ENCODE measurements at regions not wholly inside any gene's neighbourhood (a gene's known extent, or its start where the extent isn't known, plus 50 kb on each side); places are given as distances from the start of the nearest gene placed in this dataset.

DNA sequence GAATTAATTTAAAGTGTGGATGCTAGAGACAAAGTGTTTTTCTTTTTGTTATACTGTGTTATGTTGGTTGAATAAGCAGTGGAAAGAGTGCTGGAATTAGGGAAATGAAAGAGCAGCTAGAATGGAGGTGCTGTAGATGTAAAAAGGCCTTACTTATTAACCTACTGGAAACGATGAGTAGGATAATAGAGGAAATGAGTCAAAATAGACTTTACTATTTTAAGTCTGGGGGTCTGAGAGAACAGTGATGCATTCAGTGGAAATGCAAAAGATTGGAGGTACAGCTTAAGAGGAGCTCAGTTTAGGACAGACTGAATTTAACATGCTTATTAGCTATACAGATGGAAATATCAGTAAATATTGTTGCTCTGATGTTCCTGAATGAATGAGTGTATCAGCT, 674.0 kb downstream of the OTOL1 start:
- H3K4me2 ChIP-seq (ENCODE audit: low read length): peak overlapping the region; percentile 16
- Mint-ChIP-seq H3K4me3 (ENCODE audit: unreplicated experiment) (no peak overlapping the region), H3K27me3 (ENCODE audit: low read depth, unreplicated experiment) (no peaks in the 10 kb centered on the region), H3K36me3 (ENCODE audit: low read depth, unreplicated experiment) (no peaks in the 10 kb centered on the region), H3K9me3 (ENCODE audit: unreplicated experiment) (peaks cover 6% of the 10 kb centered on the region), H3K4me1 (ENCODE audit: low read depth, unreplicated experiment) (peaks cover 9% of the 10 kb centered on the region), H3K27ac (ENCODE audit: unreplicated experiment) (no peak overlapping the region)
- no peak overlapping the region for H3K4me3 ChIP-seq (ENCODE audit: insufficient read depth, low read depth, low read length)
- no peaks in the 10 kb centered on the region for H3K9me3 ChIP-seq (ENCODE audit: insufficient read depth, low read depth, low read length)
- no peak overlapping the region for H3K9ac ChIP-seq (ENCODE audit: low read length)
- FAIRE-seq: peak; percentile 77
- no peaks in the 10 kb centered on the region for H3K27me3 ChIP-seq (ENCODE audit: insufficient read depth, low read length)
- H2AFZ ChIP-seq (ENCODE audit: low read depth, low read length): no peak overlapping the region
- TF ChIP-seq, protein P1, sequence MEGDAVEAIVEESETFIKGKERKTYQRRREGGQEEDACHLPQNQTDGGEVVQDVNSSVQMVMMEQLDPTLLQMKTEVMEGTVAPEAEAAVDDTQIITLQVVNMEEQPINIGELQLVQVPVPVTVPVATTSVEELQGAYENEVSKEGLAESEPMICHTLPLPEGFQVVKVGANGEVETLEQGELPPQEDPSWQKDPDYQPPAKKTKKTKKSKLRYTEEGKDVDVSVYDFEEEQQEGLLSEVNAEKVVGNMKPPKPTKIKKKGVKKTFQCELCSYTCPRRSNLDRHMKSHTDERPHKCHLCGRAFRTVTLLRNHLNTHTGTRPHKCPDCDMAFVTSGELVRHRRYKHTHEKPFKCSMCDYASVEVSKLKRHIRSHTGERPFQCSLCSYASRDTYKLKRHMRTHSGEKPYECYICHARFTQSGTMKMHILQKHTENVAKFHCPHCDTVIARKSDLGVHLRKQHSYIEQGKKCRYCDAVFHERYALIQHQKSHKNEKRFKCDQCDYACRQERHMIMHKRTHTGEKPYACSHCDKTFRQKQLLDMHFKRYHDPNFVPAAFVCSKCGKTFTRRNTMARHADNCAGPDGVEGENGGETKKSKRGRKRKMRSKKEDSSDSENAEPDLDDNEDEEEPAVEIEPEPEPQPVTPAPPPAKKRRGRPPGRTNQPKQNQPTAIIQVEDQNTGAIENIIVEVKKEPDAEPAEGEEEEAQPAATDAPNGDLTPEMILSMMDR (IDR thresholded peaks at IDR 0.05; ENCODE audit: insufficient read depth, low read depth, low read length): no peak
- no peak for TF ChIP-seq EZH2 (IDR thresholded peaks at IDR 0.05; ENCODE audit: insufficient read depth, low read length)
- H3K4me1 ChIP-seq (ENCODE audit: insufficient read depth, low read length): no peaks in the 10 kb centered on the region
- peak; percentile 10 for DNase-seq (ENCODE audit: low read depth)
- no peaks in the 10 kb centered on the region for H3K36me3 ChIP-seq (ENCODE audit: insufficient read depth, low read length)
- no peaks in the 10 kb centered on the region for H4K20me1 ChIP-seq (ENCODE audit: insufficient read depth, low read length)
- peak overlapping the region; percentile 15 for H3K27ac ChIP-seq (ENCODE audit: low read depth, low read length)
- H3K79me2 ChIP-seq (ENCODE audit: insufficient read depth, low read length): no peaks in the 10 kb centered on the region

DNA sequence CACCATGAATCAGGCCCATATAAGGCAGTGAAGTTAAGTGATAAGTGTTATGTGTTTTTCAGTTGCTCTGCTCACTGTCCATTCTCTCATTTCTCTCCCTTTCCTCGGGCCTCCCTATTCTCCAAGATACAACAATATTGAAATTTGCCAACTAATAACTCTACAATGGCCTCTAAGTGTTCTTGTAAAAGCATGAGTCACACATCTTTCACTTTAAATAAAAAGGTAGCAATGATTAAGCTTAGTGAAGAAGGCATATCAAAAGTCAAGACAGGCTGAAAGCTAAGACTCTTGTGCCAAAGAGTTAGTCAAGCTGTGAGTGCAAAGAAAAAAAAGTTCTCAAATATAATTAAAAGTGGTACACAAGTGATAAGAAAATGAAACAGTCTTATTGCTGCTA, 675.4 kb downstream of the OTOL1 start:
- no peaks in the 10 kb centered on the region for H3K79me2 ChIP-seq (ENCODE audit: insufficient read depth, low read length)
- TF ChIP-seq EZH2 (IDR thresholded peaks at IDR 0.05; ENCODE audit: insufficient read depth, low read length): no peak
- TF ChIP-seq, protein P1 (IDR thresholded peaks at IDR 0.05; ENCODE audit: insufficient read depth, low read depth, low read length): no peak
- Mint-ChIP-seq H3K4me3 (ENCODE audit: unreplicated experiment) (no peak overlapping the region), H3K4me1 (ENCODE audit: low read depth, unreplicated experiment) (peaks cover 5% of the 10 kb centered on the region), H3K9me3 (ENCODE audit: unreplicated experiment) (peaks cover 6% of the 10 kb centered on the region), H3K27me3 (ENCODE audit: low read depth, unreplicated experiment) (no peaks in the 10 kb centered on the region), H3K27ac (ENCODE audit: unreplicated experiment) (no peak overlapping the region), H3K36me3 (ENCODE audit: low read depth, unreplicated experiment) (no peaks in the 10 kb centered on the region)
- no peaks in the 10 kb centered on the region for H4K20me1 ChIP-seq (ENCODE audit: insufficient read depth, low read length)
- H3K4me3 ChIP-seq (ENCODE audit: insufficient read depth, low read depth, low read length): no peak overlapping the region
- no peaks in the 10 kb centered on the region for H3K4me1 ChIP-seq (ENCODE audit: insufficient read depth, low read length)
- peak; percentile 25 for DNase-seq (ENCODE audit: low read depth)
- H3K9me3 ChIP-seq (ENCODE audit: insufficient read depth, low read depth, low read length): no peaks in the 10 kb centered on the region
- no peaks in the 10 kb centered on the region for H3K27me3 ChIP-seq (ENCODE audit: insufficient read depth, low read length)
- H2AFZ ChIP-seq (ENCODE audit: low read depth, low read length): no peak overlapping the region
- no peak overlapping the region for H3K4me2 ChIP-seq (ENCODE audit: low read length)
- peak; percentile 20 for FAIRE-seq
- H3K9ac ChIP-seq (ENCODE audit: low read length): no peak overlapping the region
- H3K27ac ChIP-seq (ENCODE audit: low read depth, low read length): no peak overlapping the region
- no peaks in the 10 kb centered on the region for H3K36me3 ChIP-seq (ENCODE audit: insufficient read depth, low read length)

GRCh38 chr3:162175145-162175544, 678.5 kb downstream of the OTOL1 start:
- H3K4me3 Mint-ChIP-seq (ENCODE audit: unreplicated experiment): no peak overlapping the region

More at GRCh38 chr3:162175145-162175544, 678.5 kb downstream of the OTOL1 start:
- no peaks in the 10 kb centered on the region for H3K36me3 Mint-ChIP-seq (ENCODE audit: low read depth, unreplicated experiment)
- no peak overlapping the region for H3K27ac ChIP-seq (ENCODE audit: low read depth, low read length)
- H3K27me3 Mint-ChIP-seq (ENCODE audit: low read depth, unreplicated experiment): no peaks in the 10 kb centered on the region
- no peaks in the 10 kb centered on the region for H4K20me1 ChIP-seq (ENCODE audit: insufficient read depth, low read length)
- no peaks in the 10 kb centered on the region for H3K79me2 ChIP-seq (ENCODE audit: insufficient read depth, low read length)
- H3K4me1 ChIP-seq (ENCODE audit: insufficient read depth, low read length): no peaks in the 10 kb centered on the region
- DNase-seq (ENCODE audit: low read depth) (no peak), FAIRE-seq (no peak)
- H2AFZ ChIP-seq (ENCODE audit: low read depth, low read length): no peak overlapping the region
- no peaks in the 10 kb centered on the region for H3K36me3 ChIP-seq (ENCODE audit: insufficient read depth, low read length)
- H3K4me3 ChIP-seq (ENCODE audit: insufficient read depth, low read depth, low read length): no peak overlapping the region
- no peak overlapping the region for H3K9ac ChIP-seq (ENCODE audit: low read length)
- no peaks in the 10 kb centered on the region for H3K9me3 ChIP-seq (ENCODE audit: insufficient read depth, low read depth, low read length)
- H3K4me1 Mint-ChIP-seq (ENCODE audit: low read depth, unreplicated experiment): peaks cover 4% of the 10 kb centered on the region
- H3K27me3 ChIP-seq (ENCODE audit: insufficient read depth, low read length): no peaks in the 10 kb centered on the region
- no peak for TF ChIP-seq EZH2 (IDR thresholded peaks at IDR 0.05; ENCODE audit: insufficient read depth, low read length)
- TF ChIP-seq, protein P1 (IDR thresholded peaks at IDR 0.05; ENCODE audit: insufficient read depth, low read depth, low read length): no peak
- H3K9me3 Mint-ChIP-seq (ENCODE audit: unreplicated experiment): peaks cover 6% of the 10 kb centered on the region
- no peak overlapping the region for H3K4me2 ChIP-seq (ENCODE audit: low read length)
- H3K27ac Mint-ChIP-seq (ENCODE audit: unreplicated experiment): no peak overlapping the region
